Endothelial cell (in vitro differentiated cells): ENCODE measurements at regions not wholly inside any gene's neighbourhood (a gene's known extent, or its start where the extent isn't known, plus 50 kb on each side); places are given as distances from the start of the nearest gene placed in this dataset.

Experiments used
- DNase-seq: peaks from one replicate; pipeline ENCODE4 v3.0.0; 2021; ENCODE audit warnings: low spot score
- H3K27ac Mint-ChIP-seq: one replicate; pipeline ENCODE4 v1.8.0; 2021; ENCODE audit warnings: mixed read lengths, inconsistent platforms; ENCODE audit not compliant: unreplicated experiment
- H3K27me3 Mint-ChIP-seq: one replicate; pipeline ENCODE4 v1.8.0; 2021; ENCODE audit warnings: mild to moderate bottlenecking, moderate library complexity, mixed read lengths, inconsistent platforms; ENCODE audit not compliant: unreplicated experiment
- H3K36me3 Mint-ChIP-seq: one replicate; pipeline ENCODE4 v1.8.0; 2021; ENCODE audit warnings: mild to moderate bottlenecking, low read depth, mixed read lengths, inconsistent platforms; ENCODE audit not compliant: unreplicated experiment
- H3K4me1 Mint-ChIP-seq: one replicate; pipeline ENCODE4 v1.8.0; 2021; ENCODE audit warnings: mild to moderate bottlenecking, mixed read lengths, inconsistent platforms; ENCODE audit not compliant: unreplicated experiment
- H3K4me3 Mint-ChIP-seq: one replicate; pipeline ENCODE4 v1.8.0; 2021; ENCODE audit warnings: mild to moderate bottlenecking, mixed read lengths, inconsistent platforms; ENCODE audit not compliant: unreplicated experiment
- H3K9me3 Mint-ChIP-seq: one replicate; pipeline ENCODE4 v1.8.0; 2021; ENCODE audit warnings: mixed read lengths, inconsistent platforms; ENCODE audit not compliant: unreplicated experiment
- CTCF ChIP-seq: fragments of 200-600 bp; sonication (generic); IDR thresholded peaks from one replicate; pipeline ENCODE4 v1.5.0; 2021; ENCODE audit warnings: antibody characterized with exemption; ENCODE audit not compliant: unreplicated experiment

- no peak overlapping the region for H3K4me3 Mint-ChIP-seq
- TF ChIP-seq CTCF = no peak
- peaks cover 4% of the 10 kb centered on the region for H3K9me3 Mint-ChIP-seq
- H3K36me3 Mint-ChIP-seq = no peaks in the 10 kb centered on the region
- H3K27ac Mint-ChIP-seq = no peak overlapping the region
- no peaks in the 10 kb centered on the region for H3K27me3 Mint-ChIP-seq
- no peaks in the 10 kb centered on the region for H3K4me1 Mint-ChIP-seq
- DNase-seq = no peak
Measured at GRCh38 chr6:18883851-18884250, 496.7 kb downstream of the RNF144B start.

GRCh38 chr6:18893540-18894269, 506.6 kb downstream of the RNF144B start:
- Mint-ChIP-seq H3K4me1 (no peaks in the 10 kb centered on the region), H3K27ac (no peak overlapping the region), H3K9me3 (no peaks in the 10 kb centered on the region), H3K36me3 (no peaks in the 10 kb centered on the region), H3K27me3 (no peaks in the 10 kb centered on the region), H3K4me3 (no peak overlapping the region)
- TF ChIP-seq CTCF = no peak
- DNase-seq = no peak

GRCh38 chr6:18897350-18897749, 510.2 kb downstream of the RNF144B start:
- Mint-ChIP-seq H3K4me1 (no peaks in the 10 kb centered on the region), H3K36me3 (no peaks in the 10 kb centered on the region), H3K4me3 (no peak overlapping the region), H3K27ac (no peak overlapping the region), H3K27me3 (no peaks in the 10 kb centered on the region), H3K9me3 (no peaks in the 10 kb centered on the region)
- TF ChIP-seq CTCF = no peak
- DNase-seq = no peak

GRCh38 chr6:18904681-18905080, 517.5 kb downstream of the RNF144B start:
- Mint-ChIP-seq H3K27me3 (no peaks in the 10 kb centered on the region), H3K4me3 (no peak overlapping the region), H3K27ac (no peak overlapping the region), H3K4me1 (no peaks in the 10 kb centered on the region), H3K9me3 (no peaks in the 10 kb centered on the region), H3K36me3 (no peaks in the 10 kb centered on the region)
- TF ChIP-seq CTCF = no peak
- no peak for DNase-seq

GRCh38 chr6:18920701-18921100, 533.6 kb downstream of the RNF144B start:
- Mint-ChIP-seq H3K36me3 (no peaks in the 10 kb centered on the region), H3K27ac (no peak overlapping the region), H3K27me3 (no peaks in the 10 kb centered on the region), H3K9me3 (no peaks in the 10 kb centered on the region), H3K4me1 (peaks cover 6% of the 10 kb centered on the region), H3K4me3 (no peak overlapping the region)
- no peak for TF ChIP-seq CTCF
- no peak for DNase-seq
